ENCODE measurements at regions not wholly inside any gene's neighbourhood (a gene's known extent, or its start where the extent isn't known, plus 50 kb on each side); places are given as distances from the start of the nearest gene placed in this dataset.

DNA sequence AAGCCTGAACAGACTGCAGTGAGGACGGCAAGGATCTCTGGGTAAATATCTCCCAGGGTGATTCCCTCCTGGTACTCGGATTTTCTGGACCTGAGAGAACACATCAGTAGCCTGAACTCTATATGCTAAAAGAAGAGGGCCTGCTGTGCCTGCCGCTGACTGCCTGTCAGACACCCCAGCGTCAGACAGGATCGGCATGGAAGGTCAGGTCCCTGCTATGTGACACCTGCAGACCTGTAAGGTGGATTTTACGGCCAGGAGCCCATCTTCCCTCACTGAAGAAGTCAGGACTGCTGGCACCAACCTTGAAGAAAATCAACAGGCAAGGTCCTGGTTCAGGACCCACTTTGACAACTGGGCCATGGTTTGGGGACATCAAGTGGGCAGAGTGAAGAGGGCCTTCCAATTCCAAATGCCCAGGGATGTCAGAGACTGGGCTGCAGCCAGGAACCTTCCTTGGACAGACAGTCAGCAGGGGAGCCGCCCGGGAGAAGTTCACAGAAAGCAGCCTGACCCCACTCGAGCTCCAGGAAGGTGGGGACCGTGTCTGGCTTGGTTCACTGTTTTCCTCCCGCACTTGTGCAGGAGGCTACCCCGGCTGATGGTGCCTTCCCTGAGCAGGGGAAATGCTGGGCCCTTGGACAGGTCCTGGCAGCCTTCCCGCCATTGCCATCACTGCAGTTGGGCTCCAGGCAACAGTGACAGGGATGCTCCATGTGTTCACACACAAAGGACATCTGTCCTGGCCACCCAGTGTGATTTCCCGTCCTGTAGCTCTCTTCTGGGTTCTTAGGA is 91.8 kb upstream of the LANCL2 start:
- Histone ChIP-seq H3K4me3 (no peak overlapping the region), H3K9me3 (no peaks in the 10 kb centered on the region), H3K36me3 (no peaks in the 10 kb centered on the region), H3K27me3 (no peaks in the 10 kb centered on the region), H3K27ac (no peak overlapping the region), H3K4me1 (no peaks in the 10 kb centered on the region)
- peak in 1 of 2 donors; percentile 77 for DNase-seq (ENCODE audit: extremely low spot score in 2 of 2)
- intact Hi-C loops (cut with DNase I) = no loop called here
- TF ChIP-seq POLR2AphosphoS5 (IDR thresholded peaks at IDR 0.05; ENCODE audit: insufficient read depth in 1 of 2, low read depth in 1 of 2) (no peak), POLR2A (IDR thresholded peaks at IDR 0.05) (no peak)
- TF ChIP-seq, protein P1, sequence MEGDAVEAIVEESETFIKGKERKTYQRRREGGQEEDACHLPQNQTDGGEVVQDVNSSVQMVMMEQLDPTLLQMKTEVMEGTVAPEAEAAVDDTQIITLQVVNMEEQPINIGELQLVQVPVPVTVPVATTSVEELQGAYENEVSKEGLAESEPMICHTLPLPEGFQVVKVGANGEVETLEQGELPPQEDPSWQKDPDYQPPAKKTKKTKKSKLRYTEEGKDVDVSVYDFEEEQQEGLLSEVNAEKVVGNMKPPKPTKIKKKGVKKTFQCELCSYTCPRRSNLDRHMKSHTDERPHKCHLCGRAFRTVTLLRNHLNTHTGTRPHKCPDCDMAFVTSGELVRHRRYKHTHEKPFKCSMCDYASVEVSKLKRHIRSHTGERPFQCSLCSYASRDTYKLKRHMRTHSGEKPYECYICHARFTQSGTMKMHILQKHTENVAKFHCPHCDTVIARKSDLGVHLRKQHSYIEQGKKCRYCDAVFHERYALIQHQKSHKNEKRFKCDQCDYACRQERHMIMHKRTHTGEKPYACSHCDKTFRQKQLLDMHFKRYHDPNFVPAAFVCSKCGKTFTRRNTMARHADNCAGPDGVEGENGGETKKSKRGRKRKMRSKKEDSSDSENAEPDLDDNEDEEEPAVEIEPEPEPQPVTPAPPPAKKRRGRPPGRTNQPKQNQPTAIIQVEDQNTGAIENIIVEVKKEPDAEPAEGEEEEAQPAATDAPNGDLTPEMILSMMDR (IDR thresholded peaks at IDR 0.05) = no peak

DNA sequence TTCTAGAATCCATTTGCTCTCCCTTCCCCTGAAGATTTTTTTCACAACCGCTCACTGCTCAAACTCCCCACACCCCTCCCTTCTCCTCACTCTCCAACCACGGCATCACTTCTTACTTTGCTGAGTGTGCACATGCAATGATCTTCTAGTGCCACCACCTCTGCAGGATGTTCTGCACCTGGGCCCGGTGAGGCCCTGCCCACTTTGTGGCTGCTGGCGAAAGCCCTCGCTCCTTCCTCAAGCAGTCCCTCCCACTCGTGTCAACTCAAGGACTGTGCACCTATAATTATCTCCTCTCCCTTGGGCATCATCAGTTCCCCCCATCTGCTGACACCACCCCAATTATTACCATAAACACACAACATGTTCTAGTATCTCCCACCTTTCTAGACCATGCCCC is 91.0 kb upstream of the LANCL2 start:
- no peaks in the 10 kb centered on the region for H3K27me3 ChIP-seq
- H3K27ac ChIP-seq = no peak overlapping the region
- TF ChIP-seq, protein P1 (IDR thresholded peaks at IDR 0.05) = no peak
- TF ChIP-seq POLR2A (IDR thresholded peaks at IDR 0.05) (no peak), POLR2AphosphoS5 (IDR thresholded peaks at IDR 0.05; ENCODE audit: insufficient read depth in 1 of 2, low read depth in 1 of 2) (no peak)
- H3K9me3 ChIP-seq = no peaks in the 10 kb centered on the region
- no peak for DNase-seq (ENCODE audit: extremely low spot score in 2 of 2)
- no peaks in the 10 kb centered on the region for H3K36me3 ChIP-seq
- intact Hi-C loops (cut with DNase I) = no loop called here
- no peak overlapping the region for H3K4me3 ChIP-seq
- H3K4me1 ChIP-seq = no peaks in the 10 kb centered on the region

DNA sequence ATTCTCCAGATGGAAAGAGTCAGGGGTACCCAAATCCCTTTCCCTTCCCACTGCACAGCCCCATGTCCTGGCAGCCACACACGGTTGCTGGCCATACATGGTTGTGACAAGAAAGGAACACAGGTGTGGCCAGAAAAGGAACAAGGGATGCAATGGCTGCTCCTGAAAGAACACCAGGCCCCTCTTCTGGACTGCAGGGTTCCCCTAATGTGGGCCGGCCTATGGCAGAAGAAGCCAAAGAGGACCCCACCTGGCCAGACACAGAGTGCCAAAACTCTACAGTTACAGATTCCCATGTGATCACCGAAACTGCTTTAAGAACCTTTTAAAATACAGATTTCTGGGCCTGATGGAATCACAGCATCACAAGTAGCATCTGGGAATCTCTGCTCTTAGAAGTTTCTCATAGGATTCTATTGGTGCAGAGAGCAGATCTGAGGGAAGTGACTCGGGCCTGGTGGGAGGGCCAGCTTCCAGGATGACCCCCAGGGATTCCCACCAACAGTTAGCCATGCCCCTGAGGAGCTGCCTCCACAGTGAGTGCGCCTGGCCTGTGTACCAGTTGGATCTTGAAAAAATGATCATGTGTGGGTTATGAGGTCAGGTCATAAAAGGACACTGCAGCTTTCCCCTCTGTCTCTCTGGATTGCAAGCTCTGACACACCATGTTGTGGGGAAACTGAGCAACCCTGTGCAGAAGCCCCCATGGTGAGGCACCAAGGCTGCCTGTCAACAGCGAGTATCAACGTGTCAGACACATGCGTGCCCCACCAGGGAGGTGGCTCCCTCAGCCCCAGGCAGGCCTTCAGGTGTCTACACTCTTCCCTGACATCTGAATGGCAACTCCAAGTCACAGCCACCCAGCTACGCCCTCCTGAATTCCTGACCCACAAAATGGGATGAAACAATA is 89.6 kb upstream of the LANCL2 start:
- Histone ChIP-seq H3K27me3 (no peaks in the 10 kb centered on the region), H3K9me3 (no peaks in the 10 kb centered on the region), H3K4me1 (no peaks in the 10 kb centered on the region), H3K27ac (no peak overlapping the region), H3K4me3 (no peak overlapping the region), H3K36me3 (no peaks in the 10 kb centered on the region)
- intact Hi-C loops (cut with DNase I) = no loop called here
- DNase-seq (ENCODE audit: extremely low spot score in 2 of 2) = no peak
- no peak for TF ChIP-seq POLR2A (IDR thresholded peaks at IDR 0.05)
- TF ChIP-seq POLR2AphosphoS5 (IDR thresholded peaks at IDR 0.05; ENCODE audit: insufficient read depth in 1 of 2, low read depth in 1 of 2) = no peak
- TF ChIP-seq, protein P1 (IDR thresholded peaks at IDR 0.05) = no peak

DNA sequence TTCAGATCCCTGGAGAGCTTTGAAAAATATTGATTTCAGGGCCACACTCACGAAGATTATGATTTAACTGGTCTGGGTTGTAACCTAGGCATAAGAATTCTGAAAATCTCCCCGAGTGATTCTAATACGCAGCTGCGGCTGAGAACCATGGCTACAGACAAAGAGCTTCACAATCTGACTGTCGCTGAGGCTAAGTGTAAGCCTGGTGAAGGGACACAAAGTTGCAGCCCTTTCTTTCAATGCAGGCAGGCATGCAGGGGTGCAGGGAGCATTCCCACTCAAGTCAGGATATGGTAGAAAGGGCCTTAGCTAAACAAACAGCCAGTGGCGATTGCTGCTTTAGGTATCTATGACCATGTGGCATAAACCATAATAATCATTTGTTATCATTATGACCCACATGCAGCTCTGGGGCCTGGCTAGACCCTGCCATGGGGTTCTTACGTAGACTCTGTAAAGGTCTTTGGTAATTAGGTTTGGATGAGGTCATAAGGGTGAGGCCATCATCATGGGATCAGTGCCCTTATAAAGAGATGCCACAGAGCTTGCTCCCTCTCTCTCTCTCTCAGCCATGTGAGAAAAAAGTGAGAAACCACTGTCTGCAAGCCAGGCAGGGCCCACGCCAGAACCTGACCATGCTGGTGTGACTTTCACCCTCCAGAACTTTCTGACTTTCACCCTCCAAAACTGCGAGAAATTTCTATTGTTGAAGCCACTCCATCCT is 88.4 kb upstream of the LANCL2 start:
- no peak for DNase-seq (ENCODE audit: extremely low spot score in 2 of 2)
- Histone ChIP-seq H3K36me3 (no peaks in the 10 kb centered on the region), H3K27me3 (no peaks in the 10 kb centered on the region), H3K4me1 (no peaks in the 10 kb centered on the region), H3K27ac (no peak overlapping the region), H3K4me3 (no peak overlapping the region), H3K9me3 (no peaks in the 10 kb centered on the region)
- TF ChIP-seq POLR2A (IDR thresholded peaks at IDR 0.05) = no peak
- no peak for TF ChIP-seq POLR2AphosphoS5 (IDR thresholded peaks at IDR 0.05; ENCODE audit: insufficient read depth in 1 of 2, low read depth in 1 of 2)
- TF ChIP-seq, protein P1 (IDR thresholded peaks at IDR 0.05) = no peak
- intact Hi-C loops (cut with DNase I) = no loop called here

Measured in vagina (tissue), 2 donors.